Thyroid gland (tissue), 4 donors: ENCODE measurements at regions not wholly inside any gene's neighbourhood (a gene's known extent, or its start where the extent isn't known, plus 50 kb on each side); places are given as distances from the start of the nearest gene placed in this dataset.

Experiments
- POLR2A ChIP-seq, 2 donors: fragments of 450-650 bp; IDR thresholded peaks; one replicate each; pipeline ENCODE4 v1.6.1; 2017; ENCODE audit warnings: antibody characterized with exemption in 2 of 2, mild to moderate bottlenecking in 2 of 2, moderate library complexity in 1 of 2
- TF ChIP-seq, protein P1 (sequence below), 6 experiments: fragments of 200-600 bp in 3 of 6; fragments of 450-650 bp in 3 of 6; sonication (generic) in 3 of 6; IDR thresholded peaks; one replicate each; pipeline ENCODE4 v1.5.1; 2016 to 2019; ENCODE audit warnings: antibody characterized with exemption in 6 of 6, mild to moderate bottlenecking in 2 of 6, inconsistent platforms in 1 of 6, moderate library complexity in 1 of 6

DNA sequence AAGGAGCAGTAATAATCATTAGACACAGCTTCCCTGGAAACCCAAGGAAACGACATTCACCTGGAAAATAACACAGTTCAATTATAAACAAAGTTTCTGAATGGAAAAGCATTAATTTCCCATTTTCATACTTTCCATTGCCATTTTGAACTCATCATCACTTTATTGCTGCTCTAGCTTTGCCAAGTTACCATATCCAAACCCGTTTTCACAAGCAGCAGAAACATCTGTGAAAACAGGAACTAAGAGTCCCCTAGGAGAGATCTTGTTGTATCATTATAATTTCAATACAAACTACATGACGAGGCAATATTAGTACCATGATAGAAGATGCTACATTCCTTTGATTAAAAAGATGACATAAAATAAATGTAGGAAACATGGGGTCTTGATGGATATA, 597.0 kb upstream of the NRXN1 start:
- TF ChIP-seq, protein P1, sequence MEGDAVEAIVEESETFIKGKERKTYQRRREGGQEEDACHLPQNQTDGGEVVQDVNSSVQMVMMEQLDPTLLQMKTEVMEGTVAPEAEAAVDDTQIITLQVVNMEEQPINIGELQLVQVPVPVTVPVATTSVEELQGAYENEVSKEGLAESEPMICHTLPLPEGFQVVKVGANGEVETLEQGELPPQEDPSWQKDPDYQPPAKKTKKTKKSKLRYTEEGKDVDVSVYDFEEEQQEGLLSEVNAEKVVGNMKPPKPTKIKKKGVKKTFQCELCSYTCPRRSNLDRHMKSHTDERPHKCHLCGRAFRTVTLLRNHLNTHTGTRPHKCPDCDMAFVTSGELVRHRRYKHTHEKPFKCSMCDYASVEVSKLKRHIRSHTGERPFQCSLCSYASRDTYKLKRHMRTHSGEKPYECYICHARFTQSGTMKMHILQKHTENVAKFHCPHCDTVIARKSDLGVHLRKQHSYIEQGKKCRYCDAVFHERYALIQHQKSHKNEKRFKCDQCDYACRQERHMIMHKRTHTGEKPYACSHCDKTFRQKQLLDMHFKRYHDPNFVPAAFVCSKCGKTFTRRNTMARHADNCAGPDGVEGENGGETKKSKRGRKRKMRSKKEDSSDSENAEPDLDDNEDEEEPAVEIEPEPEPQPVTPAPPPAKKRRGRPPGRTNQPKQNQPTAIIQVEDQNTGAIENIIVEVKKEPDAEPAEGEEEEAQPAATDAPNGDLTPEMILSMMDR (IDR thresholded peaks at IDR 0.05), result no peak
- no peak for TF ChIP-seq POLR2A (IDR thresholded peaks at IDR 0.05)
